K562 (cell line): ENCODE measurements at regions not wholly inside any gene's neighbourhood (a gene's known extent, or its start where the extent isn't known, plus 50 kb on each side); places are given as distances from the start of the nearest gene placed in this dataset.

ENCODE experiments used
- ATAC-seq: fragments of 200-7000 bp; cut with Tn5 transposase; 3 replicates; pipeline ENCODE4 v1.9.1; 2020; ENCODE audit warnings: moderate library complexity
- BruUV-seq: library from RNA; stranded (reverse); fragments of 400-500 nt; replicated peaks from 2 replicates; lab custom pipeline; 2021; lab: Mats Ljungman, UMichigan
- CTCF ChIA-PET: fragments of 300-600 bp; formaldehyde crosslinking; extraction: SDS; loops from one replicate; lab custom pipeline; 2021; ENCODE audit warnings: low intra/inter-chr PET ratio; lab: Yijun Ruan, JAX
- POLR2A ChIA-PET: fragments of 300-600, 350-650 bp; sonication (Branson Sonifier 250); formaldehyde crosslinking; extraction: SDS; loops from one replicate; lab custom pipeline; 2021; ENCODE audit warnings: antibody characterized with exemption, inconsistent platforms; lab: Yijun Ruan, JAX
- DNase-seq, 4 experiments: peaks; one replicate each; pipeline versions ENCODE4 v3.0.0 to v3.0.0-alpha.2; 2011 to 2018; ENCODE audit warnings: low spot score in 3 of 4, mixed read lengths in 3 of 4; ENCODE audit errors: extremely low read depth in 1 of 4
- FAIRE-seq: peaks from 2 replicates; lab custom pipeline; 2011; peaks lifted over from hg19 to GRCh38; lab: Jason Lieb, UNC
- H2AFZ ChIP-seq: 2 replicates; pipeline ENCODE4 v1.6.0; 2011; ENCODE audit warnings: low read depth, low read length, control low read depth, inconsistent platforms
- H3K27ac ChIP-seq: fragments of 200-600 bp; 3 replicates; pipeline ENCODE4 v1.8.0; 2011; ENCODE audit warnings: low read depth, mild to moderate bottlenecking, control low read depth, inconsistent platforms, low read length, moderate library complexity, mixed read lengths; ENCODE audit errors: extremely low read depth
- H3K27me3 ChIP-seq, 2 experiments: fragments of 300-600 bp in 1 of 2; 2 replicates in 1 of 2; 3 replicates in 1 of 2; pipeline versions ENCODE4 v1.6.0 to v1.8.0; 2011; ENCODE audit warnings: inconsistent platforms in 2 of 2, low read length in 2 of 2, mild to moderate bottlenecking in 1 of 2, mixed read lengths in 1 of 2, moderate library complexity in 1 of 2; ENCODE audit not compliant: control insufficient read depth in 2 of 2, insufficient read depth in 2 of 2
- H3K36me3 ChIP-seq: fragments of 300-600 bp; 3 replicates; pipeline ENCODE4 v1.8.0; 2011; ENCODE audit warnings: mild to moderate bottlenecking, low read length, inconsistent platforms; ENCODE audit not compliant: control insufficient read depth, insufficient read depth
- H3K4me1 ChIP-seq, 2 experiments: fragments of 200-600 bp in 1 of 2; replicated peaks in 1 of 2; 2 replicates in 1 of 2; 3 replicates in 1 of 2; pipeline versions ENCODE4 v1.5.1 to v1.8.0; 2011; ENCODE audit warnings: inconsistent platforms in 2 of 2, low read length in 2 of 2, mild to moderate bottlenecking in 1 of 2, mixed read lengths in 1 of 2, moderate library complexity in 1 of 2; ENCODE audit not compliant: control insufficient read depth in 2 of 2, insufficient read depth in 2 of 2
- H3K4me2 ChIP-seq: 2 replicates; pipeline ENCODE4 v1.6.1; 2011; ENCODE audit warnings: low read length, control low read depth, inconsistent platforms, mixed read lengths; ENCODE audit not compliant: insufficient read depth
- H3K4me3 ChIP-seq: fragments of 200-600 bp; sonication (generic), shearing (Covaris generic); 2 replicates; pipeline ENCODE4 v1.5.1; 2016; ENCODE audit warnings: control low read depth, inconsistent platforms
- H3K79me2 ChIP-seq: fragments of 200-600 bp; 3 replicates; pipeline ENCODE4 v1.8.0; 2011; ENCODE audit warnings: low read length, inconsistent platforms; ENCODE audit not compliant: control insufficient read depth, insufficient read depth
- H3K9ac ChIP-seq, 2 experiments: 2 replicates each; pipeline versions ENCODE4 v1.6.0 to v1.6.1; 2011; ENCODE audit warnings: low read depth in 2 of 2, low read length in 2 of 2, control low read depth in 1 of 2, inconsistent platforms in 1 of 2, mild to moderate bottlenecking in 1 of 2, mixed read lengths in 1 of 2; ENCODE audit not compliant: insufficient read depth in 1 of 2
- H3K9me1 ChIP-seq: one replicate; pipeline ENCODE4 v1.6.0; 2011; ENCODE audit warnings: inconsistent platforms, mild to moderate bottlenecking, low read length, moderate library complexity; ENCODE audit not compliant: control insufficient read depth, insufficient read depth
- H3K9me3 ChIP-seq: replicated peaks from 2 replicates; pipeline ENCODE4 v1.5.1; 2011; ENCODE audit warnings: low read depth, low read length, inconsistent platforms; ENCODE audit not compliant: control insufficient read depth, insufficient read depth
- H4K20me1 ChIP-seq: replicated peaks from 2 replicates; pipeline ENCODE4 v1.6.1; 2011; ENCODE audit warnings: low read length, inconsistent platforms, mixed read lengths; ENCODE audit not compliant: control insufficient read depth, insufficient read depth
- HOXB6 ChIP-seq: fragments of 250-450 bp; sonication (Bioruptor Pico); IDR thresholded peaks from 2 replicates; pipeline ENCODE4 v1.5.1; 2022; ENCODE audit warnings: mild to moderate bottlenecking, borderline replicate concordance
- RBFOX2 ChIP-seq: fragments of 200-400 bp; formaldehyde crosslinking; IDR thresholded peaks from 2 replicates; pipeline ENCODE4 v1.6.1; 2017; ENCODE audit warnings: low read depth, mild to moderate bottlenecking, low read length, moderate library complexity
- SAFB2 ChIP-seq: fragments of 200-400 bp; formaldehyde crosslinking; IDR thresholded peaks from 2 replicates; pipeline ENCODE4 v1.6.1; 2018; ENCODE audit warnings: borderline replicate concordance, low read length, low read depth, moderate library complexity; ENCODE audit not compliant: severe bottlenecking
- ZNF316 ChIP-seq: fragments of 450-650 bp; IDR thresholded peaks from 2 replicates; pipeline ENCODE4 v1.6.1; 2016
- WGBS: fragments of 100-300 bp; shearing (Covaris generic); methylation state at CpG from one replicate; pipeline ENCODE4 v1.1.6; 2016; ENCODE audit warnings: low coverage, mixed read lengths; ENCODE audit not compliant: insufficient coverage; ENCODE audit errors: missing lambda C conversion rate; 5-methylcytosine and 5-hydroxymethylcytosine counted together
- in situ Hi-C: fragments of 300-500 bp; cut with MboI; formaldehyde crosslinking; loops from 4 replicates; pipeline ENCODE4 v1.15.0; 2018; ENCODE audit warnings: inconsistent platforms, mixed read lengths
- intact Hi-C: fragments of 100-400 bp; cut with micrococcal nuclease; formaldehyde crosslinking; loops from 2 replicates; pipeline ENCODE4 v1.14.2; 2022

GRCh38 chr17:53227111-53227510 lies 595.6 kb upstream of the KIF2B start:
- Histone ChIP-seq H3K27ac (no peak overlapping the region), H3K4me1 (no peaks in the 10 kb centered on the region), H3K4me3 (no peak overlapping the region), H3K9ac (no peak overlapping the region), H3K27me3 (no peaks in the 10 kb centered on the region), H2AFZ (no peak overlapping the region), H3K4me2 (no peak overlapping the region), H3K79me2 (no peaks in the 10 kb centered on the region), H4K20me1 (no peaks in the 10 kb centered on the region), H3K9me3 (no peaks in the 10 kb centered on the region), H3K9me1 (no peaks in the 10 kb centered on the region), H3K36me3 (no peaks in the 10 kb centered on the region)
- ChIA-PET POLR2A (no interaction called here), CTCF (no interaction called here)
- no peak for ATAC-seq
- in situ Hi-C loops (no loop called here), intact Hi-C loops (no loop called here)
- no peak for FAIRE-seq
- WGBS: 0% methylated on average over 2 of the region's 2 CpGs
- no peak for DNase-seq
- no TSS peak for BruUV-seq
- TF ChIP-seq RBFOX2: no peak

GRCh38 chr17:53219821-53220220 lies 602.9 kb upstream of the KIF2B start:
- H3K4me3 ChIP-seq: no peak overlapping the region
- no peaks in the 10 kb centered on the region for H4K20me1 ChIP-seq
- no peaks in the 10 kb centered on the region for H3K4me1 ChIP-seq
- POLR2A ChIA-PET: no interaction called here
- H3K9me1 ChIP-seq: no peaks in the 10 kb centered on the region
- TF ChIP-seq HOXB6 (CRISPR knock-in tag) (no peak), SAFB2 (no peak), ZNF316 (peak; percentile 24; the same call in 1 of the 2 replicates)
- TF ChIP-seq, all 486 proteins: peak for 1
- H3K4me2 ChIP-seq: no peak overlapping the region
- H3K79me2 ChIP-seq: no peaks in the 10 kb centered on the region
- H2AFZ ChIP-seq: no peak overlapping the region
- CTCF ChIA-PET: no interaction called here
- H3K36me3 ChIP-seq: no peaks in the 10 kb centered on the region
- no peaks in the 10 kb centered on the region for H3K27me3 ChIP-seq
- no peaks in the 10 kb centered on the region for H3K9me3 ChIP-seq
- DNase-seq (no peak), ATAC-seq (no peak), FAIRE-seq (no peak)
- no peak overlapping the region for H3K27ac ChIP-seq
- no TSS peak for BruUV-seq
- in situ Hi-C loops (no loop called here), intact Hi-C loops (no loop called here)
- H3K9ac ChIP-seq: no peak overlapping the region
